GM19023 (cell line): ENCODE measurements at regions not wholly inside any gene's neighbourhood (a gene's known extent, or its start where the extent isn't known, plus 50 kb on each side); places are given as distances from the start of the nearest gene placed in this dataset.

Source experiments
- ATAC-seq: cut with Tn5 transposase; IDR thresholded peaks from one replicate; pipeline ENCODE4 v1.9.1; 2021; ENCODE audit warnings: mild to moderate bottlenecking, moderate library complexity; ENCODE audit not compliant: unreplicated experiment

- ATAC-seq = no peak
Observed at GRCh38 chr14:38103542-38104225, 104.0 kb upstream of the SSTR1 start.

DNA sequence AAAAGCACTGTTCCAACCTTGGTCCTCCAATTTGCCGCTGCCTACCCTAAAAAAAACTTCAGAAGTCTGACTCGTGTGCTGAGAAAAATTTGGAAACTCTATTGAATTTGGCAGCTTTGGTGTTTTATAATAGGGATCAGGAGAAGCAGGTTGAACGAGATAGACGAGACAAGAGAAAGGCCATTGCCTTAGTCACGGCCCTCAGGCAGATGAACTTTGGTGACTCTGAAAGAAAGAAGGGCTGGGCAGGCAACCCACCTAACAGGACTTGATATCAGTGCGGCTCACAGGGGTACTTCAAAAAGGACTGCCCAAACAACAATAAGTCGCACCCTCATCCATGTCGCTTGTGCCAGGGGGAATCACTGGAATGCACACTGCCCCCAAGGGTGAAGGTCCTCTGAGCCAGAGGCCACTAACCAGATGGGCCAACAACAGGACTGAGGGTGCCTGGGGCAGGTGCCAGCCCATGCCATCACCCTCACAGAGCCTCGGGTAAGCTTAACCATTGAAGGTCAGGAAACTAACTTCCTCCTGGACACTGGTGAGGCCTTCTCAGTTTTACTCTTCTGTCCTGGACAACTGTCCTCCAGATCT is 102.5 kb upstream of the SSTR1 start:
- no peak for ATAC-seq

DNA sequence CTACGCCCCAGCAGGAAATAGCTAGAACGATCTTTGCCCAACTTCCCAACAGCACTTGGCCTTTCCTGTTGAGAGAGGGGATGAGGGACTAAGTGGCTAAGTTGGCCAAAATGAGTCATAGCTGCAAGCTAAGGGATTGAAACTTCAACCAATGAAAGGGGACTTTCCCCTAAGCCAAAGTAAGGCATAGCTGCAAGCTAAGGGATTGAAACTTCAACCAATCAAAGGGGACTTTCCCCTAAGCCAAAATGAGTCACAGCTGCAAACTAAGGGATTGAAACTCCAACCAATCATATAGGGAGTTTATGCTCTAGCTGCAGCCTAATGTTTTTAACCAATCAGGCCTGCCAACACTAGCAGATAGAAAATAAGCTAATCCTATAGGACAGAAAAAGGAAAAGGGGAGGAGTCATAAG is 100.5 kb upstream of the SSTR1 start:
- peak; percentile 91 for ATAC-seq

DNA sequence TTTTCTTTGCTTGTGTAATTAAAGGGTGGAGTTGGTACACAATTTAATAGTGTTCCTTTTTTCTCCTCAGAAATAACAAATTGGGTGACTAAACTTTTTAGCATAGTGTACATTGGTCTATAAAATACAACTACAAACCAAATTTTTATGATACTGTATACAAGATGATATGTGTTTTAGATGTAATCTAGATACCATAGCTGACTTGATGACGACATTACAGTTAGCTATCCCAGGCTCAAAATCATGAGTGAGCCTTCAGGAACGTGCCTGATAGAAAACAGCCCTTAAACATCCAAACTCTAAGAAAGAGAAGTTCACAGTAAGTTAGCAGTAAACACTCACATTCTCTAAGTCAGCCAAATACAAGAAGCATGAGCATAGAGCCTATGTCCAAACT is 99.0 kb upstream of the SSTR1 start:
- ATAC-seq = no peak

GRCh38 chr14:38110258-38110657 is 97.4 kb upstream of the SSTR1 start:
- no peak for ATAC-seq

DNA sequence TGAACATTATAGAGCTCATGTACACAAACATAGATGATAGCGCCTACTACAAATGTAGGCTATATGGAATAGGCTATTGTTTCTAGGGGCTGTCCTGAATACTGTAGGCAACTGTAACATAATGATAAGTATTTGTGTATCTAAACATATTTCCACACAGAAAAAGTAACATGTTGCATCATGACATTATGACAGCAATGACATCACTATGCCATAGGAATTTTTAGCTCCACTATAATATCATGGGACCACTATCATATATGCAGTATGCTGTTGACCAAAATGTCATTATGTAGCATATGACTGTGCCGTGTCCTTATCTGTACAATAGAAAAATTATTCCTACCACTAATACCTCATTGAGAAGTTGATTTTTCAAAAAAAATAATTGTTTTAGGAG is 96.7 kb upstream of the SSTR1 start:
- no peak for ATAC-seq

DNA sequence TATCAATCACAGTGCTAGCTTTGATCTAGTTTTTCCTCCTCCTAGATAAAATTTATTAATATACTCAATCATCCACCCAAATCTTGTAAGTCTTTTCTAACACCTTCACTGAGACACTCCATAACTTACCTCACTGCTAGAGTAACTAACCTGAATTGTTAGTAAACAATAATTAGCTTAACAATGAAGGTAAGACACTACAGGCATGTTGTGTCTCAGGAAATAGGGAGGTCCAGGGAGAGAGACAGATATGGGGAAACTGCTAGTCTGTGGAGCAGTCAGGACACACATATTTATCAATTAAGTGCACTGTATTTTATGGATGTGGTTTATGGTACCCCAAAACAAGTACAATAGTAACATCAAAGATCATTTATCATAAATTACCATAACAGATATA is 94.2 kb upstream of the SSTR1 start:
- ATAC-seq = no peak

DNA sequence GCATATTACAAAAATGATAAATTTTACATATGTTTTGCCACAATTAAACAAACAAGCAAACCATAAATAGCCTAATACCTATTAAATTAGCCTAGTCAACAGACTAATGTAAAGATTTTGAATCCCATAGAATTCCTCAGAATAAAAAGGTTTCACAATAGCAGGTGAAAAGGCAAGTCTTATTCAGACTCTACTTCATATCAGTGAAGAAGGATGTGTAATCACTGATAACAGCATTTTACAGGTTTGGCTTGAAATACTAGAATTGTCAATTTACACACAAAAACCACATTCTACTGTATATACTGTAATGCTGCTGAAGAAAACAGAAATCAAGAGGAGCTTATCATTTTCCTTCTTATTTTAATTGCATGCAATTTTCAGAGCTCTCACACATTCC is 90.8 kb upstream of the SSTR1 start:
- no peak for ATAC-seq

DNA sequence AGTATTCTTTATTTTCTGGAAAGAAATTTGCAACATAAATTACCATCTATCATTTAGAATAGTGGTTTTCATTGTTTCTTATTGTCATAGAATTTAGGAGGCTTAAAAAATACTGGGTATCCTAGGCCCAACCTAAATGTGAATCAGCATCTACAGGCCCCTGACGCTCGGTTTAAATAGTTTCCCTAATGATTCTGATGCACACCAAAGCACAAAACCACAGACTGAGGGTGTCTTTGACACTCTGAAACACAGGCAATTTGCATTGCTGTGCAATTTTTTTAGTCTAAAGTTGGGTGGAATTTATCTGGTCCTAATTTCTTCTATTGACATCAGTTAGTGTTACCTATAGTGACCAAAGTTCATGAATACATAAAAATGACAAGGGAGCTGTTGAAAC is 87.6 kb upstream of the SSTR1 start:
- ATAC-seq = no peak

GRCh38 chr14:38121320-38122020 is 86.2 kb upstream of the SSTR1 start:
- ATAC-seq = no peak

DNA sequence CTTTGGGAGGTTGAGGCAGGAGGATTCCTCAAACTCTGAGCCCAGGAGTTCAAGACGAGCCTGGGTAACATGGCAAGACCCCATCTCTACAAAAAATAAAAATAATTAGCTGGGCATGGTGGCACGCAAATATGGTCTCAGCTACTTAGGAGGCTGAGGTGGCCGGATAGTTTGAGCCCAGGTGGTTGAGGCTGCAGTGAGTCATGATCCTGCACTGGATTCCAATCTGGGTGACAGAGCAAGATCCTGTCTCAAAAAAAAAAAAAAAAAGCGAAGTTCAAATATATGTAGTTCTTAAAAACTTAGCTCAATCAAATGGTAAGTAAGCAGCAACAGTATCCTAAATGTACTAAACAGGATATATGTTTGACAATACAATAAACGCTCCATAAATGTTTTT is 85.5 kb upstream of the SSTR1 start:
- no peak for ATAC-seq

DNA sequence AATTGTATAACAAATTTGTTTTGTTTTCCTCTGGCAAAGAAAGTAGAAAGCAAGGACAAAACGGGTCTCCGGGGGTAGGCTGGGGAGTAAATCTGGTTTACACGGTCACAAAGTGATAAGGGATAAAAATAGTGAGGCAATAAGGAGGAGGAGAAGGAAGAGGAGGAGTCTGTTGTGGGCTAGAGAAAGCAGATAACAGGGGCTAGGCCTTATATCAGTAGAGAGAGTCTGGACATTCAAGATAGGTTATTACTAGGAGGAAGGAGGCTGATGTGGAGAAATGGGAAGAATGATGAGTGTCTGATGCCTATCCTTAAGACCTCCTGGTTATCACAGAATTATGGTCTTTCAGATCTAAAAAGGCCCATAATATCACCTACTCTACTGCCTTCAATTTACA is 83.2 kb upstream of the SSTR1 start:
- ATAC-seq = no peak

DNA sequence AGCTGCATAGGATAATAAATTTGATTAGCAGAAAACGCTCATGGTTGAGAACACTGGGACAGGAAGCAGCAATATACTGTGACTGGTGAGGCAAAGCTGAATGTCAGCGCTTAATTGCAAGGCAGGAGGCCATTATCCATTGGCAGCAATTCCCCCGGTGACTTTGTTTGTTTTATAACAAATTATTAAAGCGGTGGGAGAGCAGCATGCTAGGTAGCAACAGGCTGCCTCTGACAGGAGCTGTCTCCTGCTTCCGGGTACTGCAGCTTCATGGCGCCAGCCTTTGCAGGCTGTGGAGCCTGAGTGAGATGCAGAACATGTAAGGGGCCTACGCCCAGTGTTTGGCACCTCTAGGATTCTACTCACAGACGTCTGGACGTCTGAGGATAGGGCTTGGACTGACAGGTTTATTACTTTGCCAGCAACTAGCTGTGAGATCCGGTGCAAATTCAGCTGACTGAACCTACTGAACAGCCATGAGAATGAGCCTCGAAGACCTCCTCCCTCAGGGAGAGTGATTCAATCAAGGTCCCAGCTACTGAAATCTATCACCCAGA is 82.1 kb upstream of the SSTR1 start:
- no peak for ATAC-seq

DNA sequence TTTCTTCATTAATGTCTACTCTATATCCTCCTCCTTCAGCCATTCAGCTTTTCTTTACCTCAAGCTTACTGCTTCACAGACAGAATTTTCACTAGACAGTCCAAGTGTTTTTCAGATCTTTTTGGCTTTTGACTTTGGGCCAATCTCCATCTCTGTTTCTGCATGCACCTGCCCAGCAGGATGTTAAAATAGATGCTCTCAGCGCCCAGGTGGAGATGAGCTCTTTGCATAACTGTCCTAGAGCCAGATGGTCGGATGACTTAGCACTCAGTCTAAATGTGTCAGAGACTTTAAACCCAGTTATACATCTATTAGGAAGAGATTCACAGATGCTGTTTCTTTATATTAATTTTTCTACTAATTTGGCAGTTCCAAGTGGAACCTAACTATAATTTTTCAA is 80.3 kb upstream of the SSTR1 start:
- ATAC-seq = no peak

DNA sequence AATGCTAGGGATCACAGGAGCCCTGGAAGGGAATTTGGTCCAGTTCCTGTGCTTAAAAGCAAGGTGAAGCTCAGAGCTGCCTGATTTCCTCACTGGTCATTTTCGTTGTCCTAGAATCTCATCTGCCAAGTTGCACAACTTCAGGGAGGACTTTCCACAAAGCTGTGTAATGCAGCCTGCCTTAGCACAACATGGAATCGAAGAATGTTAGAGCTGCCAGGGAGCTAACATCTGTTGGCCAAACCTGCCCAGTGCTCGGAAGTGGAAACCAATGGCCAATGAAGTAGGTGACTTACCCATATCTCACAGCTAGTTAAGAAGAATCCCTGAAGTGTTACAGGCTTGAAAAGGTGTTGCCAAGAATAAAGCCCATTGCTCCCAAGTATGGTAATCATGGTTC is 79.9 kb upstream of the SSTR1 start:
- ATAC-seq = no peak

- no peak for ATAC-seq
Observed at GRCh38 chr14:38128640-38129039, 79.1 kb upstream of the SSTR1 start.

GRCh38 chr14:38129192-38129591 is 78.5 kb upstream of the SSTR1 start:
- ATAC-seq = no peak

GRCh38 chr14:38129705-38130104 is 78.0 kb upstream of the SSTR1 start:
- no peak for ATAC-seq

DNA sequence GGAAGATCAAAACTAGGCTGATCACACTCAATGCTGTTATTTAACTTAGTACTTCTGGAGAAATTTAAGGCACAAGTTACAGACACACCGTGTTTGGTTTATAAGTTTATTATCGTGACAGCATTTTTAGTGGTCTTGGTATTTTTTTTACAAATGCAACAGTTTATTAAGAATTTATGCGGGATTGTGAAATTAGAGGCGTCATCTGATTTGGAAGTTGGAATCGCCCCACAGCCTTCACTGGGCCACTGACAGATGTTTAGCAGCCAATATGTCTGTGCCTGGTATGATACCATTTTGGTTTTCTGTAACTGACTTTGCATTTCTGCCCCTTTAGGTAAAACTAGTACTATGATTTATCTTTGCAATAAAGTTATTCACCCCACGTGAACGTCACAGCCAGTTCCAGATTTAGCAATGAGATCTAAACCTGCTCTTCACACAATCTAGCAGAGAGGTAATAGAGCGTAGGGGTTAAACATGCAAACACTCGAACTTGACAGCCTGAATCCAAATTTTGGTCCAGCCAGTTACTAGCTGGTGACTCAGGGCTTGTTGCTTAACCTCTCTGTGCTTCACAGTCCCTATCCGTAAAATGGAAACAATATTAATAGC is 73.2 kb upstream of the SSTR1 start:
- ATAC-seq = no peak

DNA sequence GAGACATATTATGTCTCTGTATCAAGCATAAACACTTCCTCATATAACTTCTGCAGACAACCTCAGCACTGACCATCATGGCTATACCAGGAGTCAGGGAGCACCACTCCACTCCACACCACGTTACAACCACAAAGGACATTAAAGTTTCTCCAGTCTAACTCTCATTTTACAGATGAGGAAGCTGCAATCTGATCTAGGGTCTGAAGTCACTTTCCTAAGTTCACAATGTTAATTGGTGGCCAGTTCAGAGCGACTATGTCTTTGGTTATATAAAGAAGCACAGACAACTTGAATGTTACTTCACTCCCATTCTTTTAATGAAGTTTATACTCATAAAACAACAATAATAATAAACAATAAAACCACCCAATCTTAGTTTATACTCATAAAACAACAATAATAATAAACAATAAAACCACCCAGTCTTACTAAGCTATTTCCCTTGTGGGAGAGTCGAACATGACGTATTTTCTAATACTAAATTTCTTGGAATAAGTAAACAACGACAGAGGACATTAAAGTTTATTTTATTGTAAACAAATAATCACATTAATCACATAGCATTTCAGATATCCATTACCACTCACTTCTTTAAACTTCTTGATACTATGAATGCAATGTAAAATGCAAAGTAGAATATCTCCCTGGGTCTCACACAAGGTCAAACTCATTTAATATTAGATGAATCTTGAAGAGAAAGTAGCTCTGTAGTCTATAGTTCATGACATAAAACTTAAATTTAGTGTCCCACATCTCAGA is 72.4 kb upstream of the SSTR1 start:
- ATAC-seq = no peak

GRCh38 chr14:38137005-38137404 is 70.7 kb upstream of the SSTR1 start:
- no peak for ATAC-seq
